ENCODE measurements at regions not wholly inside any gene's neighbourhood (a gene's known extent, or its start where the extent isn't known, plus 50 kb on each side); places are given as distances from the start of the nearest gene placed in this dataset.

- Histone ChIP-seq H3K36me3 (ENCODE audit: control insufficient read depth, insufficient read depth, low read length) (no peaks in the 10 kb centered on the region), H3K4me3 (ENCODE audit: low read length) (no peak overlapping the region), H3K9me3 (ENCODE audit: control insufficient read depth, low read length) (no peaks in the 10 kb centered on the region), H3K27me3 (ENCODE audit: control insufficient read depth, insufficient read depth, low read length) (no peaks in the 10 kb centered on the region), H3K4me1 (ENCODE audit: control insufficient read depth, insufficient read depth, low read length) (peaks cover 16% of the 10 kb centered on the region), H3K9ac (ENCODE audit: low read length) (no peak overlapping the region)
Observed at GRCh38 chr13:50353651-50354415, 338.6 kb downstream of the KCNRG start.

GRCh38 chr13:50355797-50356196 lies 340.6 kb downstream of the KCNRG start:
- no peaks in the 10 kb centered on the region for H3K27me3 ChIP-seq (ENCODE audit: control insufficient read depth, insufficient read depth, low read length)
- H3K36me3 ChIP-seq (ENCODE audit: control insufficient read depth, insufficient read depth, low read length), result no peaks in the 10 kb centered on the region
- H3K4me1 ChIP-seq (ENCODE audit: control insufficient read depth, insufficient read depth, low read length), result peaks cover 16% of the 10 kb centered on the region
- no peak overlapping the region for H3K4me3 ChIP-seq (ENCODE audit: low read length)
- no peak overlapping the region for H3K9ac ChIP-seq (ENCODE audit: low read length)
- H3K9me3 ChIP-seq (ENCODE audit: control insufficient read depth, low read length), result no peaks in the 10 kb centered on the region

GRCh38 chr13:50357136-50357535 lies 341.9 kb downstream of the KCNRG start:
- Histone ChIP-seq H3K27me3 (ENCODE audit: control insufficient read depth, insufficient read depth, low read length) (no peaks in the 10 kb centered on the region), H3K36me3 (ENCODE audit: control insufficient read depth, insufficient read depth, low read length) (no peaks in the 10 kb centered on the region), H3K9ac (ENCODE audit: low read length) (no peak overlapping the region), H3K4me3 (ENCODE audit: low read length) (no peak overlapping the region), H3K4me1 (ENCODE audit: control insufficient read depth, insufficient read depth, low read length) (peaks cover 16% of the 10 kb centered on the region), H3K9me3 (ENCODE audit: control insufficient read depth, low read length) (no peaks in the 10 kb centered on the region)

- Histone ChIP-seq H3K27me3 (ENCODE audit: control insufficient read depth, insufficient read depth, low read length) (no peaks in the 10 kb centered on the region), H3K4me1 (ENCODE audit: control insufficient read depth, insufficient read depth, low read length) (peaks cover 16% of the 10 kb centered on the region), H3K4me3 (ENCODE audit: low read length) (no peak overlapping the region), H3K36me3 (ENCODE audit: control insufficient read depth, insufficient read depth, low read length) (no peaks in the 10 kb centered on the region), H3K9ac (ENCODE audit: low read length) (no peak overlapping the region), H3K9me3 (ENCODE audit: control insufficient read depth, low read length) (no peaks in the 10 kb centered on the region)
Observed at GRCh38 chr13:50357586-50358118, 342.4 kb downstream of the KCNRG start.

GRCh38 chr13:50358231-50359040 lies 343.2 kb downstream of the KCNRG start:
- H3K9ac ChIP-seq (ENCODE audit: low read length), result no peak overlapping the region
- H3K36me3 ChIP-seq (ENCODE audit: control insufficient read depth, insufficient read depth, low read length), result no peaks in the 10 kb centered on the region
- H3K4me3 ChIP-seq (ENCODE audit: low read length), result no peak overlapping the region
- no peaks in the 10 kb centered on the region for H3K9me3 ChIP-seq (ENCODE audit: control insufficient read depth, low read length)
- H3K27me3 ChIP-seq (ENCODE audit: control insufficient read depth, insufficient read depth, low read length), result no peaks in the 10 kb centered on the region
- peaks cover 16% of the 10 kb centered on the region for H3K4me1 ChIP-seq (ENCODE audit: control insufficient read depth, insufficient read depth, low read length)

- Histone ChIP-seq H3K4me1 (ENCODE audit: control insufficient read depth, insufficient read depth, low read length) (peaks cover 16% of the 10 kb centered on the region), H3K4me3 (ENCODE audit: low read length) (no peak overlapping the region), H3K27me3 (ENCODE audit: control insufficient read depth, insufficient read depth, low read length) (no peaks in the 10 kb centered on the region), H3K9ac (ENCODE audit: low read length) (no peak overlapping the region), H3K9me3 (ENCODE audit: control insufficient read depth, low read length) (no peaks in the 10 kb centered on the region), H3K36me3 (ENCODE audit: control insufficient read depth, insufficient read depth, low read length) (no peaks in the 10 kb centered on the region)
Observed at GRCh38 chr13:50359041-50359367, 343.8 kb downstream of the KCNRG start.

GRCh38 chr13:50359779-50360178 lies 344.5 kb downstream of the KCNRG start:
- Histone ChIP-seq H3K36me3 (ENCODE audit: control insufficient read depth, insufficient read depth, low read length) (no peaks in the 10 kb centered on the region), H3K9ac (ENCODE audit: low read length) (no peak overlapping the region), H3K4me3 (ENCODE audit: low read length) (no peak overlapping the region), H3K4me1 (ENCODE audit: control insufficient read depth, insufficient read depth, low read length) (peaks cover 16% of the 10 kb centered on the region), H3K9me3 (ENCODE audit: control insufficient read depth, low read length) (no peaks in the 10 kb centered on the region), H3K27me3 (ENCODE audit: control insufficient read depth, insufficient read depth, low read length) (no peaks in the 10 kb centered on the region)

- peaks cover 25% of the 10 kb centered on the region for H3K4me1 ChIP-seq (ENCODE audit: control insufficient read depth, insufficient read depth, low read length)
- H3K36me3 ChIP-seq (ENCODE audit: control insufficient read depth, insufficient read depth, low read length), result no peaks in the 10 kb centered on the region
- H3K9ac ChIP-seq (ENCODE audit: low read length), result no peak overlapping the region
- no peak overlapping the region for H3K4me3 ChIP-seq (ENCODE audit: low read length)
- no peaks in the 10 kb centered on the region for H3K27me3 ChIP-seq (ENCODE audit: control insufficient read depth, insufficient read depth, low read length)
- no peaks in the 10 kb centered on the region for H3K9me3 ChIP-seq (ENCODE audit: control insufficient read depth, low read length)
Observed at GRCh38 chr13:50360637-50361036, 345.4 kb downstream of the KCNRG start.

- Histone ChIP-seq H3K4me3 (ENCODE audit: low read length) (no peak overlapping the region), H3K9me3 (ENCODE audit: control insufficient read depth, low read length) (no peaks in the 10 kb centered on the region), H3K27me3 (ENCODE audit: control insufficient read depth, insufficient read depth, low read length) (no peaks in the 10 kb centered on the region), H3K4me1 (ENCODE audit: control insufficient read depth, insufficient read depth, low read length) (peaks cover 28% of the 10 kb centered on the region), H3K9ac (ENCODE audit: low read length) (no peak overlapping the region), H3K36me3 (ENCODE audit: control insufficient read depth, insufficient read depth, low read length) (no peaks in the 10 kb centered on the region)
Observed at GRCh38 chr13:50361282-50361681, 346.0 kb downstream of the KCNRG start.

GRCh38 chr13:50365408-50366391 lies 350.5 kb downstream of the KCNRG start:
- no peaks in the 10 kb centered on the region for H3K9me3 ChIP-seq (ENCODE audit: control insufficient read depth, low read length)
- no peak overlapping the region for H3K4me3 ChIP-seq (ENCODE audit: low read length)
- peaks cover 15% of the 10 kb centered on the region for H3K4me1 ChIP-seq (ENCODE audit: control insufficient read depth, insufficient read depth, low read length)
- no peaks in the 10 kb centered on the region for H3K27me3 ChIP-seq (ENCODE audit: control insufficient read depth, insufficient read depth, low read length)
- H3K36me3 ChIP-seq (ENCODE audit: control insufficient read depth, insufficient read depth, low read length), result no peaks in the 10 kb centered on the region
- H3K9ac ChIP-seq (ENCODE audit: low read length), result no peak overlapping the region

- Histone ChIP-seq H3K9ac (ENCODE audit: low read length) (no peak overlapping the region), H3K4me1 (ENCODE audit: control insufficient read depth, insufficient read depth, low read length) (peaks cover 15% of the 10 kb centered on the region), H3K36me3 (ENCODE audit: control insufficient read depth, insufficient read depth, low read length) (no peaks in the 10 kb centered on the region), H3K27me3 (ENCODE audit: control insufficient read depth, insufficient read depth, low read length) (peaks cover 1% of the 10 kb centered on the region), H3K4me3 (ENCODE audit: low read length) (no peak overlapping the region), H3K9me3 (ENCODE audit: control insufficient read depth, low read length) (no peaks in the 10 kb centered on the region)
Observed at GRCh38 chr13:50366488-50367174, 351.4 kb downstream of the KCNRG start.
